Breast epithelium (tissue), 3 donors: ENCODE measurements at regions not wholly inside any gene's neighbourhood (a gene's known extent, or its start where the extent isn't known, plus 50 kb on each side); places are given as distances from the start of the nearest gene placed in this dataset.

Source experiments
- POLR2A ChIP-seq: fragments of 450-650 bp; IDR thresholded peaks from one replicate; pipeline ENCODE4 v1.6.1; 2016; ENCODE audit warnings: antibody characterized with exemption, mild to moderate bottlenecking, moderate library complexity
- POLR2AphosphoS5 ChIP-seq, 3 donors: sonication (generic); formaldehyde crosslinking; IDR thresholded peaks; one replicate each; pipeline ENCODE4 v1.6.1; 2017; ENCODE audit warnings: antibody characterized with exemption in 3 of 3
- TF ChIP-seq, protein P1 (sequence below), 3 donors: fragments of 450-650 bp; IDR thresholded peaks; one replicate each; pipeline ENCODE4 v1.5.1; 2016 to 2017; ENCODE audit warnings: antibody characterized with exemption in 3 of 3, mild to moderate bottlenecking in 3 of 3, moderate library complexity in 3 of 3

DNA sequence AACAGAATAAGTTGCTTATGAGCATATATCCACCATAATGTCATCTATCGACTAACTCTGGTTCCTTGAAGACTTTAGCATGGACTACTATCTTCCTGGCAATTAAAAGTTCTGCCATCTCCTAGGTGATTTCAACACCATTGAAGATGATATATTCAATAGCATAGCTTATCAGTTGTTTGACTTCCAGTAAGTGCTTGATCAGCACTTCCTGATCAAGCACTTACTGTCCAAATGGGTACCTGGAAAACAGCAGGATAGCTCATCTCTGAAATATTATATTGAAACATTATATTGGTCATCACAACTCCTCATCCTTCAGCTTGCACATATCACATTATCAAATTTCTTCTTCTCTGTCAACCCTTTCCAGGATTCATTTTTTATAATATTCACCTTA, 75.5 kb upstream of the HMGCLL1 start:
- TF ChIP-seq, protein P1, sequence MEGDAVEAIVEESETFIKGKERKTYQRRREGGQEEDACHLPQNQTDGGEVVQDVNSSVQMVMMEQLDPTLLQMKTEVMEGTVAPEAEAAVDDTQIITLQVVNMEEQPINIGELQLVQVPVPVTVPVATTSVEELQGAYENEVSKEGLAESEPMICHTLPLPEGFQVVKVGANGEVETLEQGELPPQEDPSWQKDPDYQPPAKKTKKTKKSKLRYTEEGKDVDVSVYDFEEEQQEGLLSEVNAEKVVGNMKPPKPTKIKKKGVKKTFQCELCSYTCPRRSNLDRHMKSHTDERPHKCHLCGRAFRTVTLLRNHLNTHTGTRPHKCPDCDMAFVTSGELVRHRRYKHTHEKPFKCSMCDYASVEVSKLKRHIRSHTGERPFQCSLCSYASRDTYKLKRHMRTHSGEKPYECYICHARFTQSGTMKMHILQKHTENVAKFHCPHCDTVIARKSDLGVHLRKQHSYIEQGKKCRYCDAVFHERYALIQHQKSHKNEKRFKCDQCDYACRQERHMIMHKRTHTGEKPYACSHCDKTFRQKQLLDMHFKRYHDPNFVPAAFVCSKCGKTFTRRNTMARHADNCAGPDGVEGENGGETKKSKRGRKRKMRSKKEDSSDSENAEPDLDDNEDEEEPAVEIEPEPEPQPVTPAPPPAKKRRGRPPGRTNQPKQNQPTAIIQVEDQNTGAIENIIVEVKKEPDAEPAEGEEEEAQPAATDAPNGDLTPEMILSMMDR (IDR thresholded peaks at IDR 0.05) = no peak
- TF ChIP-seq POLR2AphosphoS5 (IDR thresholded peaks at IDR 0.05) (no peak), POLR2A (no peak)
